ENCODE measurements at regions not wholly inside any gene's neighbourhood (a gene's known extent, or its start where the extent isn't known, plus 50 kb on each side); places are given as distances from the start of the nearest gene placed in this dataset.

GRCh38 chrX:131923614-131924250, 99.4 kb upstream of the STK26 start:
- TF ChIP-seq POLR2AphosphoS5 (IDR thresholded peaks at IDR 0.05; ENCODE audit: low read depth): no peak
- Histone ChIP-seq H3K4me3 (replicated peaks; ENCODE audit: insufficient read depth, low read length) (no peak overlapping the region), H3K27me3 (ENCODE audit: insufficient read depth, poor library complexity, severe bottlenecking) (no peaks in the 10 kb centered on the region), H3K27ac (replicated peaks) (no peak overlapping the region)
- no peak for DNase-seq (ENCODE audit: low read depth in 1 of 2, low spot score in 1 of 2)

GRCh38 chrX:131938749-131939148, 84.4 kb upstream of the STK26 start:
- no peak overlapping the region for H3K4me3 ChIP-seq (replicated peaks; ENCODE audit: insufficient read depth, low read length)
- TF ChIP-seq REST (IDR thresholded peaks at IDR 0.05; ENCODE audit: insufficient replicate concordance, low read depth): no peak
- no peak overlapping the region for H3K27ac ChIP-seq (replicated peaks)
- no peak for DNase-seq (ENCODE audit: low read depth in 1 of 2, low spot score in 1 of 2)
- H3K27me3 ChIP-seq (ENCODE audit: insufficient read depth, poor library complexity, severe bottlenecking): no peaks in the 10 kb centered on the region

DNA sequence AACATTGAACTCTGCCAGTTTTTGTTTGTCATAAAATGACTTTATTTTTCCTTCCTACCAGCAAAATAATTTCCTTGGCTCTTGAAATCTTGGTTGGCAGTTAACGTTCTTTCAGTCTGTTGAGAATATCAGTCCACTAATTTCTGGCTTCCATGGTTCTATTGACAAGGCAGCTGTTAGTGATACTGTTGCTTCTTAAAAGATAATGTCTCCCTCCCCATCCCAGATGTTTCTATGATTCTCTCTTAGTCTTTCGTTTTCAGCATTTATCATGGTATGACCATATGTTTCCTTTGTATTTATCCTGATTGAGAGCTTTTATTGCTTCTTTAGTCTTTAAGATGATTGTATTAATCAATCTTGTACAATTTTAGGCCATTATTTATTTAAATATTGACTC, 81.1 kb upstream of the STK26 start:
- no peaks in the 10 kb centered on the region for H3K27me3 ChIP-seq (ENCODE audit: insufficient read depth, poor library complexity, severe bottlenecking)
- no peak for DNase-seq (ENCODE audit: low read depth in 1 of 2, low spot score in 1 of 2)
- H3K27ac ChIP-seq (replicated peaks): no peak overlapping the region
- no peak overlapping the region for H3K4me3 ChIP-seq (replicated peaks; ENCODE audit: insufficient read depth, low read length)
- TF ChIP-seq POLR2AphosphoS5 (IDR thresholded peaks at IDR 0.05; ENCODE audit: low read depth) (no peak), GABPA (IDR thresholded peaks at IDR 0.05; ENCODE audit: low read depth) (no peak), REST (IDR thresholded peaks at IDR 0.05; ENCODE audit: insufficient replicate concordance, low read depth) (no peak), SPI1 (IDR thresholded peaks at IDR 0.05; ENCODE audit: borderline replicate concordance, low read depth) (no peak)
- TF ChIP-seq, protein P1, sequence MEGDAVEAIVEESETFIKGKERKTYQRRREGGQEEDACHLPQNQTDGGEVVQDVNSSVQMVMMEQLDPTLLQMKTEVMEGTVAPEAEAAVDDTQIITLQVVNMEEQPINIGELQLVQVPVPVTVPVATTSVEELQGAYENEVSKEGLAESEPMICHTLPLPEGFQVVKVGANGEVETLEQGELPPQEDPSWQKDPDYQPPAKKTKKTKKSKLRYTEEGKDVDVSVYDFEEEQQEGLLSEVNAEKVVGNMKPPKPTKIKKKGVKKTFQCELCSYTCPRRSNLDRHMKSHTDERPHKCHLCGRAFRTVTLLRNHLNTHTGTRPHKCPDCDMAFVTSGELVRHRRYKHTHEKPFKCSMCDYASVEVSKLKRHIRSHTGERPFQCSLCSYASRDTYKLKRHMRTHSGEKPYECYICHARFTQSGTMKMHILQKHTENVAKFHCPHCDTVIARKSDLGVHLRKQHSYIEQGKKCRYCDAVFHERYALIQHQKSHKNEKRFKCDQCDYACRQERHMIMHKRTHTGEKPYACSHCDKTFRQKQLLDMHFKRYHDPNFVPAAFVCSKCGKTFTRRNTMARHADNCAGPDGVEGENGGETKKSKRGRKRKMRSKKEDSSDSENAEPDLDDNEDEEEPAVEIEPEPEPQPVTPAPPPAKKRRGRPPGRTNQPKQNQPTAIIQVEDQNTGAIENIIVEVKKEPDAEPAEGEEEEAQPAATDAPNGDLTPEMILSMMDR (IDR thresholded peaks at IDR 0.05; ENCODE audit: insufficient read depth, low read length): no peak

DNA sequence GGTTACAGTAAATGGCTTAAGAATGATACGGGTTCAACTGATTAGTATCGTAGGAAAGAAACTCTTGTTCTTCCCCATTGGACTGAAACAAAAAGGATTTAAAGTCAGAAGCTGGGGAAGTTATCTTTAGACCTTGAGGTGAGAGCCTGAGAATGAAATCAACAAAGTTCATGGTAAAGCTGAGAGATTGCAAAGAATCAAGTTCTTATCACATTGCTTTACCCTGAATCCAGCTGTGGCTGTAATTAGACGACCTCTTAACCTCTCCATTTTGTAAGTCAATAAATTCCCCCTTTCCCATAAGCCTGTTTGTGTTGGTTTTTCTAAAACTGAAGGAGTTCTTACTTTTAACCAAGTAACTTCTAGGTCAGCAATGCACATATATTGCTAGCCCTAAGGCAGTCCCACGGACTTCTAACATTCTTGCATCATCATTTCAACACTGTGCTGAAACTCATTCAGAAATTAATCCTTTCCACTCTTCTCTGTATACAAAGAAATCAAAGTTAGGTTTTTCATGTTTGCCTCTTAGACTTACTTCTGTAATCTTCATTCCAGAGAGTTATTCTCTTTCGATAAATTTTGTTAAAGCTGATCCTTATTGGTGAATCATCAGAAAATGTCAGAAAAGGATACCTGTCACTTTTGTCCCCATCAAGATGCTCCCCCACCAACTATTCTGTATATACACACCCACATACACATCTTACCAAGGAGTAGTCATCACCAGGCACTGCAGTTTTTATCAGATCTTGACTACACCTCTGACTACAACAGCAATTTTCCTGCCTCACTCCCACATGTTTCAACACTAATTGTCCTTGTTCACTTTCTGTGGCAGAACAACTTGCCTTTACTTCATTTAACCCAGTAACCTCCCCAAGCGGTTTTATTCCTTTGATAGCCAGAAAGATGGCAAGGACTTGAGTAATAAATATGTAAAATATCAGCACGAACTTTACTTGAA, 77.9 kb upstream of the STK26 start:
- TF ChIP-seq GABPA (IDR thresholded peaks at IDR 0.05; ENCODE audit: low read depth) (no peak), SPI1 (IDR thresholded peaks at IDR 0.05; ENCODE audit: borderline replicate concordance, low read depth) (no peak), POLR2AphosphoS5 (IDR thresholded peaks at IDR 0.05; ENCODE audit: low read depth) (no peak), REST (IDR thresholded peaks at IDR 0.05; ENCODE audit: insufficient replicate concordance, low read depth) (no peak)
- TF ChIP-seq, protein P1 (IDR thresholded peaks at IDR 0.05; ENCODE audit: insufficient read depth, low read length): no peak
- H3K27me3 ChIP-seq (ENCODE audit: insufficient read depth, poor library complexity, severe bottlenecking): no peaks in the 10 kb centered on the region
- H3K27ac ChIP-seq (replicated peaks): no peak overlapping the region
- no peak overlapping the region for H3K4me3 ChIP-seq (replicated peaks; ENCODE audit: insufficient read depth, low read length)
- no peak for DNase-seq (ENCODE audit: low read depth in 1 of 2, low spot score in 1 of 2)
